ENCODE measurements at regions not wholly inside any gene's neighbourhood (a gene's known extent, or its start where the extent isn't known, plus 50 kb on each side); places are given as distances from the start of the nearest gene placed in this dataset.

DNA sequence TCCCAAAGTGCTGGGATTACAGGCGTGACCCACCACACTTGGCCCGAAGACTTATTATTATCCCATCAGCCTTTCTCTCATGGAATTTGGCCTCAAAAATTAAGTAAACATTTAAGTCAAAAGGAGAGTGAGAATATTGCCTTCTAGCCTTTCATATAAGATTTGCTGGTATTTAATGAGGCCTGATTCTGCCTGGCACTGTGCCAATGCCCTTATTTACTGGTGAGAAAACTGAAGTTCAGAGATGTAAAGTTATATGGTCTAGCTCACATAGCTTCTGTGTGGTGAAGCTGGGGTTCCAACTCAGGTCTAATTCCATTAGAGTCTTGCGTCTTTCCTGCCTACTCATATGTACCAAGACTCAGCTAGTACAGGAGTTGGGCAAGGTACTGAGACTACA lies 260.2 kb downstream of the SDHAF3 start:
- no peaks in the 10 kb centered on the region for H3K27me3 Mint-ChIP-seq (ENCODE audit: low read depth)
- H3K4ac ChIP-seq (ENCODE audit: low read depth, low read length): no peak overlapping the region
- H3K9me3 Mint-ChIP-seq: peaks cover 0 to 2% of the 10 kb centered on the region in 2 experiments; a peak in 2 of 5 replicates
- no peak overlapping the region for H4K8ac ChIP-seq (replicated peaks; ENCODE audit: insufficient read length, low read depth, low read length)
- H3T11ph ChIP-seq (ENCODE audit: low read length): no peak overlapping the region
- H3K9me3 ChIP-seq (ENCODE audit: control insufficient read depth, low read depth, low read length): no peaks in the 10 kb centered on the region
- TF ChIP-seq, protein P1, sequence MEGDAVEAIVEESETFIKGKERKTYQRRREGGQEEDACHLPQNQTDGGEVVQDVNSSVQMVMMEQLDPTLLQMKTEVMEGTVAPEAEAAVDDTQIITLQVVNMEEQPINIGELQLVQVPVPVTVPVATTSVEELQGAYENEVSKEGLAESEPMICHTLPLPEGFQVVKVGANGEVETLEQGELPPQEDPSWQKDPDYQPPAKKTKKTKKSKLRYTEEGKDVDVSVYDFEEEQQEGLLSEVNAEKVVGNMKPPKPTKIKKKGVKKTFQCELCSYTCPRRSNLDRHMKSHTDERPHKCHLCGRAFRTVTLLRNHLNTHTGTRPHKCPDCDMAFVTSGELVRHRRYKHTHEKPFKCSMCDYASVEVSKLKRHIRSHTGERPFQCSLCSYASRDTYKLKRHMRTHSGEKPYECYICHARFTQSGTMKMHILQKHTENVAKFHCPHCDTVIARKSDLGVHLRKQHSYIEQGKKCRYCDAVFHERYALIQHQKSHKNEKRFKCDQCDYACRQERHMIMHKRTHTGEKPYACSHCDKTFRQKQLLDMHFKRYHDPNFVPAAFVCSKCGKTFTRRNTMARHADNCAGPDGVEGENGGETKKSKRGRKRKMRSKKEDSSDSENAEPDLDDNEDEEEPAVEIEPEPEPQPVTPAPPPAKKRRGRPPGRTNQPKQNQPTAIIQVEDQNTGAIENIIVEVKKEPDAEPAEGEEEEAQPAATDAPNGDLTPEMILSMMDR (conservative IDR thresholded peaks at IDR 0.05): no peak
- H3K9ac ChIP-seq (ENCODE audit: extremely low read depth, insufficient read length, low read length): no peak overlapping the region
- H3K27ac Mint-ChIP-seq: no peak overlapping the region
- H2BK20ac ChIP-seq (ENCODE audit: low read depth, low read length, poor library complexity, severe bottlenecking): no peak overlapping the region
- H3K18ac ChIP-seq (ENCODE audit: insufficient read length, low read depth, low read length): no peak overlapping the region
- H2AK5ac ChIP-seq (ENCODE audit: insufficient read length, low read length): no peak overlapping the region
- no peak overlapping the region for H2BK120ac ChIP-seq (ENCODE audit: low read depth, low read length, poor library complexity, severe bottlenecking)
- H4K20me1 ChIP-seq (ENCODE audit: control insufficient read depth, insufficient read depth, insufficient read length): no peaks in the 10 kb centered on the region
- H3K4me3 Mint-ChIP-seq: no peak overlapping the region
- H3K4me1 Mint-ChIP-seq: peaks cover 5 to 6% of the 10 kb centered on the region in 2 experiments
- no peak overlapping the region for H2BK12ac ChIP-seq (ENCODE audit: insufficient read length, low read depth, low read length)
- H3K27me3 ChIP-seq (ENCODE audit: insufficient read depth, low read length): no peaks in the 10 kb centered on the region
- no peak overlapping the region for H2BK5ac ChIP-seq (ENCODE audit: insufficient read length, low read length)
- no peak for DNase-seq
- no peaks in the 10 kb centered on the region for H3K79me1 ChIP-seq (ENCODE audit: insufficient read depth, low read depth, low read length, poor library complexity, severe bottlenecking)
- H3K4me2 ChIP-seq (ENCODE audit: insufficient read depth, insufficient read length, low read length): no peak overlapping the region
- no peak overlapping the region for H3K27ac ChIP-seq (ENCODE audit: insufficient read length, low read depth, low read length)
- no peak overlapping the region for H3K23ac ChIP-seq (ENCODE audit: insufficient read length, low read depth, low read length)
- no peak overlapping the region for H4K91ac ChIP-seq (ENCODE audit: insufficient read length, low read depth, low read length)
- no peak overlapping the region for H2AFZ ChIP-seq (ENCODE audit: low read length)
- no peak overlapping the region for H2BK15ac ChIP-seq (ENCODE audit: low read depth, low read length)
- H4K5ac ChIP-seq (ENCODE audit: insufficient read length, low read depth, low read length): no peak overlapping the region
- H3K23me2 ChIP-seq (ENCODE audit: insufficient read length, low read depth, low read length, poor library complexity, severe bottlenecking): no peaks in the 10 kb centered on the region
- WGBS (ENCODE audit: extremely low coverage, insufficient read length, low lambda C conversion rate): no CpG with 5 or more reads among the region's 3 CpGs
- H3K4me1 ChIP-seq (ENCODE audit: insufficient read depth, low read length): no peaks in the 10 kb centered on the region
- no peak overlapping the region for H3K56ac ChIP-seq (ENCODE audit: insufficient read length, low read depth, low read length)
- H3K36me3 Mint-ChIP-seq (ENCODE audit: insufficient read depth in 1 of 3, low read depth in 3 of 3): no peaks in the 10 kb centered on the region; a peak in 1 of 7 replicates
- no peak overlapping the region for H3K14ac ChIP-seq (ENCODE audit: insufficient read depth, low read length)
- H3K79me2 ChIP-seq (ENCODE audit: insufficient read depth, low read length): no peaks in the 10 kb centered on the region
